Esophagus muscularis mucosa (tissue), 4 donors: ENCODE measurements at regions not wholly inside any gene's neighbourhood (a gene's known extent, or its start where the extent isn't known, plus 50 kb on each side); places are given as distances from the start of the nearest gene placed in this dataset.

Experiments
- CTCF ChIP-seq, 3 experiments: fragments of 200-600 bp in 2 of 3; fragments of 450-650 bp in 1 of 3; sonication (generic) in 2 of 3; IDR thresholded peaks; one replicate each; pipeline ENCODE4 v1.5.1; 2017 to 2019; ENCODE audit warnings: antibody characterized with exemption in 3 of 3, mild to moderate bottlenecking in 2 of 3, moderate library complexity in 1 of 3
- EP300 ChIP-seq: sonication (generic); formaldehyde crosslinking; IDR thresholded peaks from one replicate; pipeline ENCODE4 v1.6.1; 2017; ENCODE audit warnings: antibody characterized with exemption
- POLR2A ChIP-seq: fragments of 450-650 bp; IDR thresholded peaks from one replicate; pipeline ENCODE4 v1.6.1; 2017; ENCODE audit warnings: antibody characterized with exemption, moderate library complexity, mild to moderate bottlenecking, low read depth

- TF ChIP-seq CTCF (IDR thresholded peaks at IDR 0.05), result no peak
- TF ChIP-seq POLR2A, result no peak
- TF ChIP-seq EP300, result no peak
These were observed 187.7 kb upstream of the ADAMTS5 start for GRCh38 chr21:27154451-27155129.
